Panc1 (cell line): ENCODE measurements at regions not wholly inside any gene's neighbourhood (a gene's known extent, or its start where the extent isn't known, plus 50 kb on each side); places are given as distances from the start of the nearest gene placed in this dataset.

Experiments used
- TF ChIP-seq, protein P1 (sequence below): fragments of 450-650 bp; IDR thresholded peaks from 2 replicates; pipeline ENCODE4 v1.5.1; 2017; ENCODE audit warnings: mild to moderate bottlenecking
- TF ChIP-seq, protein P2 (sequence below), 2 experiments: IDR thresholded peaks; 2 replicates each; pipeline ENCODE4 v1.6.1; 2011 to 2012; ENCODE audit warnings: low read depth in 2 of 2, control low read depth in 1 of 2, low read length in 1 of 2, mild to moderate bottlenecking in 1 of 2, moderate library complexity in 1 of 2; ENCODE audit not compliant: insufficient read depth in 1 of 2

DNA sequence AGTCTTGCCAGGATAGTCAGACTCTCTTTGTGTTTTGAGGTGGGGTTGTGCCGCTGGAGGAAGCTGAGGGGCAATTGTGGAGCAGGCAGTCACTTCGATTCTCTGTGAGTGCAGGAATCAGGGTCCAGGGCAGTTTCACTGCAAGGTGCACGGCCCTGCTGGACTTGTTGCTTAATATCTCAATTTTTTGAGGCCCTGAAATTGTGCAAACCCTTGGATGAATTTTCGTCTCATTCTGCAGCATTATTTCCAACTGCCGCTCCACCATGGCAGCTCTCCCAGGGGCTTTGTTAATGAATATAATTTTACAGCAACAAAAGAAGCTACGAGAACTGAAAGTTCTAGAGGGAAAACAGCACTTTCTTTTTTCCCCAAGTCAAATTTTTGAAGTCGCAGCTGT, 531.9 kb downstream of the QKI start:
- TF ChIP-seq, protein P1, sequence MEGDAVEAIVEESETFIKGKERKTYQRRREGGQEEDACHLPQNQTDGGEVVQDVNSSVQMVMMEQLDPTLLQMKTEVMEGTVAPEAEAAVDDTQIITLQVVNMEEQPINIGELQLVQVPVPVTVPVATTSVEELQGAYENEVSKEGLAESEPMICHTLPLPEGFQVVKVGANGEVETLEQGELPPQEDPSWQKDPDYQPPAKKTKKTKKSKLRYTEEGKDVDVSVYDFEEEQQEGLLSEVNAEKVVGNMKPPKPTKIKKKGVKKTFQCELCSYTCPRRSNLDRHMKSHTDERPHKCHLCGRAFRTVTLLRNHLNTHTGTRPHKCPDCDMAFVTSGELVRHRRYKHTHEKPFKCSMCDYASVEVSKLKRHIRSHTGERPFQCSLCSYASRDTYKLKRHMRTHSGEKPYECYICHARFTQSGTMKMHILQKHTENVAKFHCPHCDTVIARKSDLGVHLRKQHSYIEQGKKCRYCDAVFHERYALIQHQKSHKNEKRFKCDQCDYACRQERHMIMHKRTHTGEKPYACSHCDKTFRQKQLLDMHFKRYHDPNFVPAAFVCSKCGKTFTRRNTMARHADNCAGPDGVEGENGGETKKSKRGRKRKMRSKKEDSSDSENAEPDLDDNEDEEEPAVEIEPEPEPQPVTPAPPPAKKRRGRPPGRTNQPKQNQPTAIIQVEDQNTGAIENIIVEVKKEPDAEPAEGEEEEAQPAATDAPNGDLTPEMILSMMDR: no peak
- TF ChIP-seq, protein P2, sequence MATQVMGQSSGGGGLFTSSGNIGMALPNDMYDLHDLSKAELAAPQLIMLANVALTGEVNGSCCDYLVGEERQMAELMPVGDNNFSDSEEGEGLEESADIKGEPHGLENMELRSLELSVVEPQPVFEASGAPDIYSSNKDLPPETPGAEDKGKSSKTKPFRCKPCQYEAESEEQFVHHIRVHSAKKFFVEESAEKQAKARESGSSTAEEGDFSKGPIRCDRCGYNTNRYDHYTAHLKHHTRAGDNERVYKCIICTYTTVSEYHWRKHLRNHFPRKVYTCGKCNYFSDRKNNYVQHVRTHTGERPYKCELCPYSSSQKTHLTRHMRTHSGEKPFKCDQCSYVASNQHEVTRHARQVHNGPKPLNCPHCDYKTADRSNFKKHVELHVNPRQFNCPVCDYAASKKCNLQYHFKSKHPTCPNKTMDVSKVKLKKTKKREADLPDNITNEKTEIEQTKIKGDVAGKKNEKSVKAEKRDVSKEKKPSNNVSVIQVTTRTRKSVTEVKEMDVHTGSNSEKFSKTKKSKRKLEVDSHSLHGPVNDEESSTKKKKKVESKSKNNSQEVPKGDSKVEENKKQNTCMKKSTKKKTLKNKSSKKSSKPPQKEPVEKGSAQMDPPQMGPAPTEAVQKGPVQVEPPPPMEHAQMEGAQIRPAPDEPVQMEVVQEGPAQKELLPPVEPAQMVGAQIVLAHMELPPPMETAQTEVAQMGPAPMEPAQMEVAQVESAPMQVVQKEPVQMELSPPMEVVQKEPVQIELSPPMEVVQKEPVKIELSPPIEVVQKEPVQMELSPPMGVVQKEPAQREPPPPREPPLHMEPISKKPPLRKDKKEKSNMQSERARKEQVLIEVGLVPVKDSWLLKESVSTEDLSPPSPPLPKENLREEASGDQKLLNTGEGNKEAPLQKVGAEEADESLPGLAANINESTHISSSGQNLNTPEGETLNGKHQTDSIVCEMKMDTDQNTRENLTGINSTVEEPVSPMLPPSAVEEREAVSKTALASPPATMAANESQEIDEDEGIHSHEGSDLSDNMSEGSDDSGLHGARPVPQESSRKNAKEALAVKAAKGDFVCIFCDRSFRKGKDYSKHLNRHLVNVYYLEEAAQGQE (IDR thresholded peaks at IDR 0.05; ENCODE audit: insufficient read depth in 1 of 2, low read depth in 2 of 2, low read length in 1 of 2): no peak
